HL-60 (cell line): ENCODE measurements at regions not wholly inside any gene's neighbourhood (a gene's known extent, or its start where the extent isn't known, plus 50 kb on each side); places are given as distances from the start of the nearest gene placed in this dataset.

ENCODE experiments used
- CTCF ChIP-seq: IDR thresholded peaks from one replicate; pipeline ENCODE4 v1.5.1; 2011; ENCODE audit warnings: low read length, control low read depth, inconsistent platforms; ENCODE audit not compliant: insufficient read depth
- GABPA ChIP-seq: IDR thresholded peaks from 2 replicates; pipeline ENCODE4 v1.6.1; 2012; ENCODE audit warnings: low read depth
- POLR2AphosphoS5 ChIP-seq: IDR thresholded peaks from 2 replicates; pipeline ENCODE4 v1.6.1; 2012; ENCODE audit warnings: low read depth
- REST ChIP-seq: IDR thresholded peaks from 2 replicates; pipeline ENCODE4 v1.6.1; 2012; ENCODE audit warnings: low read depth; ENCODE audit not compliant: insufficient replicate concordance
- SPI1 ChIP-seq: IDR thresholded peaks from 2 replicates; pipeline ENCODE4 v1.6.1; 2012; ENCODE audit warnings: low read depth, mild to moderate bottlenecking, borderline replicate concordance

GRCh38 chr15:46309914-46310313 is 675.1 kb downstream of the SQOR start:
- no peak for TF ChIP-seq CTCF
- TF ChIP-seq POLR2AphosphoS5, result no peak
- no peak for TF ChIP-seq SPI1
- TF ChIP-seq REST, result no peak
- no peak for TF ChIP-seq GABPA
